GM12878 (cell line): ENCODE measurements at regions not wholly inside any gene's neighbourhood (a gene's known extent, or its start where the extent isn't known, plus 50 kb on each side); places are given as distances from the start of the nearest gene placed in this dataset.

ENCODE experiments used
- CTCF ChIP-seq, 3 experiments: IDR thresholded peaks in 2 of 3; conservative IDR thresholded peaks in 1 of 3; 2 replicates each; pipeline ENCODE4 v1.5.1; 2011; ENCODE audit warnings: low read depth in 3 of 3, low read length in 3 of 3, mild to moderate bottlenecking in 3 of 3, control low read depth in 2 of 3, moderate library complexity in 2 of 3, inconsistent platforms in 1 of 3, mixed read lengths in 1 of 3; ENCODE audit not compliant: control insufficient read depth in 2 of 3, insufficient read depth in 1 of 3; ENCODE audit errors: extremely low read depth in 1 of 3
- DPF2 ChIP-seq: fragments of 450-650 bp; IDR thresholded peaks from 2 replicates; pipeline ENCODE4 v1.6.1; 2017; ENCODE audit warnings: mild to moderate bottlenecking
- SMAD1 ChIP-seq: fragments of 450-650 bp; IDR thresholded peaks from 2 replicates; pipeline ENCODE4 v1.6.1; 2018; ENCODE audit warnings: mild to moderate bottlenecking, low read depth; ENCODE audit not compliant: partially characterized antibody

GRCh38 chr4:23366557-23366906 lies 523.3 kb downstream of the PPARGC1A start:
- TF ChIP-seq DPF2 (no peak), SMAD1 (no peak), CTCF (IDR thresholded peaks at IDR 0.05 in 2 of 3, conservative IDR thresholded peaks at IDR 0.05 in 1 of 3; ENCODE audit: control insufficient read depth in 2 of 3, extremely low read depth in 1 of 3, insufficient read depth in 1 of 3, low read depth in 3 of 3, low read length in 3 of 3) (no peak)
